ENCODE measurements at regions not wholly inside any gene's neighbourhood (a gene's known extent, or its start where the extent isn't known, plus 50 kb on each side); places are given as distances from the start of the nearest gene placed in this dataset.

GRCh38 chr4:130306566-130306965 lies 1210.6 kb downstream of the C4orf33 start:
- ATAC-seq = no peak
- TF ChIP-seq POLR2A (IDR thresholded peaks at IDR 0.05) = no peak
- no peak for TF ChIP-seq EP300 (IDR thresholded peaks at IDR 0.05)
- no peak for TF ChIP-seq POLR2AphosphoS5 (IDR thresholded peaks at IDR 0.05)
- TF ChIP-seq CTCF (IDR thresholded peaks at IDR 0.05) = no peak
- Histone ChIP-seq H3K4me3 (no peak overlapping the region), H3K36me3 (no peaks in the 10 kb centered on the region), H3K9me3 (no peaks in the 10 kb centered on the region), H3K4me1 (no peaks in the 10 kb centered on the region), H3K27ac (no peak overlapping the region), H3K27me3 (no peaks in the 10 kb centered on the region)
- WGBS, 2 donors (ENCODE audit: low coverage in 1 of 2) = 80% methylated on average over 2 of the region's 2 CpGs; no CpG with 5 or more reads in 1 of the 2 donors

GRCh38 chr4:130309221-130309620 lies 1213.3 kb downstream of the C4orf33 start:
- Histone ChIP-seq H3K9me3 (no peaks in the 10 kb centered on the region), H3K4me3 (no peak overlapping the region), H3K27ac (no peak overlapping the region), H3K4me1 (no peaks in the 10 kb centered on the region), H3K36me3 (no peaks in the 10 kb centered on the region), H3K27me3 (no peaks in the 10 kb centered on the region)
- ATAC-seq = no peak
- WGBS, 2 donors (ENCODE audit: low coverage in 1 of 2) = 80 to 93% methylated on average over 2 of the region's 2 CpGs
- TF ChIP-seq POLR2A (IDR thresholded peaks at IDR 0.05) (no peak), EP300 (IDR thresholded peaks at IDR 0.05) (no peak), POLR2AphosphoS5 (IDR thresholded peaks at IDR 0.05) (no peak)

GRCh38 chr4:130322439-130322838 lies 1226.5 kb downstream of the C4orf33 start:
- Histone ChIP-seq H3K36me3 (no peaks in the 10 kb centered on the region), H3K4me3 (no peak overlapping the region), H3K4me1 (no peaks in the 10 kb centered on the region), H3K27ac (no peak overlapping the region), H3K9me3 (no peaks in the 10 kb centered on the region), H3K27me3 (no peaks in the 10 kb centered on the region)
- ATAC-seq = no peak
- no peak for TF ChIP-seq CTCF (IDR thresholded peaks at IDR 0.05)
- no peak for TF ChIP-seq EP300 (IDR thresholded peaks at IDR 0.05)
- no peak for TF ChIP-seq POLR2A (IDR thresholded peaks at IDR 0.05)
- no peak for TF ChIP-seq POLR2AphosphoS5 (IDR thresholded peaks at IDR 0.05)

GRCh38 chr4:130329036-130329435 lies 1233.1 kb downstream of the C4orf33 start:
- ATAC-seq = no peak
- no peak for TF ChIP-seq CTCF (IDR thresholded peaks at IDR 0.05)
- TF ChIP-seq EP300 (IDR thresholded peaks at IDR 0.05) = no peak
- TF ChIP-seq POLR2A (IDR thresholded peaks at IDR 0.05) = no peak
- no peak for TF ChIP-seq POLR2AphosphoS5 (IDR thresholded peaks at IDR 0.05)
- Histone ChIP-seq H3K27me3 (no peaks in the 10 kb centered on the region), H3K4me1 (no peaks in the 10 kb centered on the region), H3K36me3 (no peaks in the 10 kb centered on the region), H3K27ac (no peak overlapping the region), H3K9me3 (no peaks in the 10 kb centered on the region), H3K4me3 (no peak overlapping the region)

GRCh38 chr4:130333241-130333759 lies 1237.3 kb downstream of the C4orf33 start:
- no peak for ATAC-seq
- H3K27ac ChIP-seq = no peak overlapping the region
- WGBS, 2 donors (ENCODE audit: low coverage in 1 of 2) = 73 to 79% methylated on average over 4 of the region's 4 CpGs
- H3K9me3 ChIP-seq = no peaks in the 10 kb centered on the region
- H3K27me3 ChIP-seq = no peaks in the 10 kb centered on the region
- no peaks in the 10 kb centered on the region for H3K4me1 ChIP-seq
- H3K36me3 ChIP-seq = no peaks in the 10 kb centered on the region
- TF ChIP-seq EP300 (IDR thresholded peaks at IDR 0.05) (no peak), POLR2A (IDR thresholded peaks at IDR 0.05) (no peak), CTCF (IDR thresholded peaks at IDR 0.05) (no peak), POLR2AphosphoS5 (IDR thresholded peaks at IDR 0.05) (no peak)
- H3K4me3 ChIP-seq = no peak overlapping the region

Measured in gastroesophageal sphincter (tissue), 4 donors.